Heart right ventricle (tissue), 16 donors: ENCODE measurements at regions not wholly inside any gene's neighbourhood (a gene's known extent, or its start where the extent isn't known, plus 50 kb on each side); places are given as distances from the start of the nearest gene placed in this dataset.
A peak's percentile ranks its signal among the peaks of the same experiment; 100 is the strongest.

Experiments used
- ATAC-seq, 8 donors: fragments of 200-7000 bp; cut with Tn5 transposase; one replicate each; pipeline ENCODE4 v1.9.1; 2020; ENCODE audit warnings: mild to moderate bottlenecking in 8 of 8, moderate library complexity in 8 of 8, moderate number of reproducible peaks in 1 of 8
- DNase-seq, 2 donors: peaks; one replicate each; pipeline ENCODE4 v3.0.0-alpha.2; 2020
- H3K27ac ChIP-seq, 10 donors: fragments of 200-600 bp; sonication (generic) in 2 of 10; one replicate each; pipeline versions ENCODE4 v1.5.0 to v1.8.0; 2020 to 2022; ENCODE audit warnings: mild to moderate bottlenecking in 3 of 10
- H3K27me3 ChIP-seq, 7 donors: fragments of 200-600 bp; one replicate each; pipeline ENCODE4 v1.8.0; 2021 to 2022; ENCODE audit warnings: mild to moderate bottlenecking in 2 of 7
- H3K36me3 ChIP-seq, 9 donors: fragments of 200-600 bp; sonication (generic) in 1 of 9; one replicate each; pipeline versions ENCODE4 v1.5.0 to v1.8.0; 2020 to 2022; ENCODE audit warnings: mild to moderate bottlenecking in 2 of 9
- H3K4me1 ChIP-seq, 9 donors: fragments of 200-600 bp; sonication (generic) in 1 of 9; one replicate each; pipeline versions ENCODE4 v1.5.0 to v1.8.0; 2020 to 2022; ENCODE audit warnings: mild to moderate bottlenecking in 4 of 9
- H3K4me3 ChIP-seq, 10 donors: fragments of 200-600 bp; sonication (generic) in 2 of 10; one replicate each; pipeline versions ENCODE4 v1.5.0 to v1.8.0; 2020 to 2022; ENCODE audit warnings: mild to moderate bottlenecking in 7 of 10, moderate library complexity in 2 of 10
- H3K9me3 ChIP-seq, 11 donors: fragments of 200-600 bp in 10 of 11; sonication (generic) in 2 of 11; one replicate each; pipeline versions ENCODE4 v1.5.0 to v1.8.0; 2013 to 2022; ENCODE audit warnings: mild to moderate bottlenecking in 2 of 11, control low read depth in 1 of 11, moderate library complexity in 1 of 11
- CTCF ChIP-seq, 9 donors: fragments of 200-600 bp; sonication (generic) in 2 of 9; IDR thresholded peaks; one replicate each; pipeline versions ENCODE4 v1.5.0 to v1.8.0; 2021 to 2022; ENCODE audit warnings: antibody characterized with exemption in 9 of 9, mild to moderate bottlenecking in 5 of 9, moderate library complexity in 1 of 9
- WGBS, 2 donors: extraction: QIAGEN DNeasy Blood & Tissue Kit; methylation state at CpG; one replicate each; pipeline ENCODE4 v1.1.7; 2013; ENCODE audit warnings: inconsistent platforms in 1 of 2; 5-methylcytosine and 5-hydroxymethylcytosine counted together
- intact Hi-C, 10 donors: fragments of 100-400 bp; cut with DNase I; formaldehyde crosslinking; loops; one replicate each; pipeline versions ENCODE4 v1.11.1 to v1.14.2; 2022
- donor health status: Arrhythmogenic right ventricular cardiomyopathy.
- donor health status: ischemic (EF 13 %, LVEDD 7.1; RV severe dilation, severe dysfunction).
- donor health status: healthy with polysubstance abuse.
- donor health status: DM: no; HTN: yes; CAD: no.
- donor health status: DM: no; HTN: no; CAD: no.
- donor health status: ischemic (EF 25% LVEDD 6.9; RV normal size, moderate dysfunction).
- donor health status: ischemic (EF 25% LVEDD 5.7; RV mildly dilated, moderate dysfunction).
- donor health status: healthy.
- donor health status: DM: yes; HTN: yes; CAD: no.
- donor health status: Ischemic cardiomyopathy.
- donor health status: ischemic (EF 35%, LVEDD 5.7; RV mildly dilated, moderate dysfunction).
- donor health status: nonischemic (EF 11% LVEDD 7.7; RV severe dilation, severe dysfunction).
- donor health status: DM: yes; HTN: yes; CAD: no.
- donor health status: PGD.
- donor health status: ischemic (EF 29% LVEDD 5.4; RV normal size, mild dysfunction).
- donor health status: nonischemic (EF 23%, LVEDD 6.1; RV moderate dilation, normal function).

- intact Hi-C loops: no loop called here
- WGBS, 2 donors: 49% methylated on average over 2 of the region's 2 CpGs
- no peak for TF ChIP-seq CTCF (IDR thresholded peaks at IDR 0.05)
- Histone ChIP-seq H3K27me3 (no peaks in the 10 kb centered on the region), H3K4me1 (peaks cover 0 to 10% (median 0%) of the 10 kb centered on the region in 9 donors), H3K4me3 (no peak overlapping the region), H3K36me3 (no peaks in the 10 kb centered on the region), H3K27ac (no peak overlapping the region), H3K9me3 (no peaks in the 10 kb centered on the region)
- DNase-seq: no peak
- no peak for ATAC-seq
These were observed 79.8 kb upstream of the RPL34 start for GRCh38 chr4:108540536-108540935.

- DNase-seq (no peak), ATAC-seq (peak in 1 of 8 donors; percentile 23)
- no peak overlapping the region for H3K4me3 ChIP-seq
- peaks cover 0 to 24% (median 0%) of the 10 kb centered on the region in 9 donors for H3K4me1 ChIP-seq
- H3K27me3 ChIP-seq: no peaks in the 10 kb centered on the region
- no peak for TF ChIP-seq CTCF (IDR thresholded peaks at IDR 0.05)
- H3K27ac ChIP-seq: peak overlapping the region in 1 of 10 donors; percentile 52
- no peaks in the 10 kb centered on the region for H3K9me3 ChIP-seq
- 96% methylated on average over 2 of the region's 2 CpGs for WGBS, 2 donors
- H3K36me3 ChIP-seq: no peaks in the 10 kb centered on the region
- intact Hi-C loops: no loop called here
These were observed 83.8 kb upstream of the RPL34 start for GRCh38 chr4:108536577-108536976.

- Histone ChIP-seq H3K27me3 (no peaks in the 10 kb centered on the region), H3K4me1 (peaks cover 0 to 33% (median 2%) of the 10 kb centered on the region in 9 donors), H3K9me3 (no peaks in the 10 kb centered on the region), H3K36me3 (no peaks in the 10 kb centered on the region), H3K4me3 (no peak overlapping the region), H3K27ac (peak overlapping the region in 5 of 10 donors; percentile 32 to 67 (median 52))
- intact Hi-C loops: no loop called here
- TF ChIP-seq CTCF (IDR thresholded peaks at IDR 0.05): no peak
- ATAC-seq (peak in 4 of 8 donors; percentile 39 to 72 (median 56)), DNase-seq (peak in 1 of 2 donors; percentile 13)
- 53 to 67% methylated on average over 3 of the region's 3 CpGs for WGBS, 2 donors
These were observed 84.6 kb upstream of the RPL34 start for GRCh38 chr4:108535757-108536156.

- Histone ChIP-seq H3K27ac (no peak overlapping the region), H3K27me3 (no peaks in the 10 kb centered on the region), H3K4me1 (peaks cover 0 to 36% (median 2%) of the 10 kb centered on the region in 9 donors), H3K36me3 (no peaks in the 10 kb centered on the region), H3K4me3 (no peak overlapping the region), H3K9me3 (no peaks in the 10 kb centered on the region)
- TF ChIP-seq CTCF (IDR thresholded peaks at IDR 0.05): no peak
- DNase-seq (no peak), ATAC-seq (no peak)
- intact Hi-C loops: no loop called here
- WGBS, 2 donors: 63 to 65% methylated on average over 2 of the region's 2 CpGs
These were observed 86.5 kb upstream of the RPL34 start for GRCh38 chr4:108533876-108534275.
